ENCODE measurements at regions not wholly inside any gene's neighbourhood (a gene's known extent, or its start where the extent isn't known, plus 50 kb on each side); places are given as distances from the start of the nearest gene placed in this dataset.

GRCh38 chr13:103698000-103698399 lies 631.8 kb upstream of the SLC10A2 start:
- TF ChIP-seq ZNF221 (tag by site-specific recombination; IDR thresholded peaks at IDR 0.05; ENCODE audit: borderline replicate concordance), result no peak
- TF ChIP-seq MZF1 (tag by site-specific recombination; IDR thresholded peaks at IDR 0.05; ENCODE audit: borderline replicate concordance), result no peak
- TF ChIP-seq ZNF280D (tag by site-specific recombination; IDR thresholded peaks at IDR 0.05), result no peak
- no peak for TF ChIP-seq ZNF561 (tag by site-specific recombination; IDR thresholded peaks at IDR 0.05; ENCODE audit: borderline replicate concordance)
- no peak for TF ChIP-seq ZNF544 (tag by site-specific recombination; IDR thresholded peaks at IDR 0.05)
- no peak for TF ChIP-seq ZNF830 (tag by site-specific recombination; IDR thresholded peaks at IDR 0.05; ENCODE audit: low read depth)
- TF ChIP-seq ZNF37A (tag by site-specific recombination; IDR thresholded peaks at IDR 0.05), result no peak
- TF ChIP-seq SP7 (tag by site-specific recombination; IDR thresholded peaks at IDR 0.05), result no peak
- Histone ChIP-seq H3K9me3 (ENCODE audit: control insufficient read depth, insufficient read depth, low read depth, low read length) (no peaks in the 10 kb centered on the region), H3K4me3 (ENCODE audit: low read depth, low read length) (no peak overlapping the region), H3K27ac (ENCODE audit: extremely low read depth, low read depth, low read length) (no peak overlapping the region), H3K4me1 (ENCODE audit: control insufficient read depth, insufficient read depth, low read length) (no peaks in the 10 kb centered on the region), H3K36me3 (ENCODE audit: control insufficient read depth in 2 of 2, insufficient read depth in 1 of 2, low read length in 2 of 2) (no peaks in the 10 kb centered on the region)
- ChIA-PET CTCF (no interaction called here), POLR2A (no interaction called here)

GRCh38 chr13:103695320-103695719 lies 629.1 kb upstream of the SLC10A2 start:
- no peaks in the 10 kb centered on the region for H3K36me3 ChIP-seq (ENCODE audit: control insufficient read depth in 2 of 2, insufficient read depth in 1 of 2, low read length in 2 of 2)
- H3K27ac ChIP-seq (ENCODE audit: extremely low read depth, low read depth, low read length), result no peak overlapping the region
- CTCF ChIA-PET, result no interaction called here
- no peaks in the 10 kb centered on the region for H3K9me3 ChIP-seq (ENCODE audit: control insufficient read depth, insufficient read depth, low read depth, low read length)
- H3K4me3 ChIP-seq (ENCODE audit: low read depth, low read length), result no peak overlapping the region
- POLR2A ChIA-PET, result no interaction called here
- no peaks in the 10 kb centered on the region for H3K4me1 ChIP-seq (ENCODE audit: control insufficient read depth, insufficient read depth, low read length)
- TF ChIP-seq ZNF16 (tag by site-specific recombination; IDR thresholded peaks at IDR 0.05; ENCODE audit: low read depth) (no peak), MEIS1 (CRISPR knock-in tag; IDR thresholded peaks at IDR 0.05; ENCODE audit: borderline replicate concordance) (no peak), ZNF791 (tag by site-specific recombination; IDR thresholded peaks at IDR 0.05) (no peak), BCL6B (tag by site-specific recombination; IDR thresholded peaks at IDR 0.05) (no peak), ZNF146 (tag by site-specific recombination; IDR thresholded peaks at IDR 0.05) (no peak), MZF1 (tag by site-specific recombination; IDR thresholded peaks at IDR 0.05; ENCODE audit: borderline replicate concordance) (no peak), ZFP37 (tag by site-specific recombination; IDR thresholded peaks at IDR 0.05) (no peak), ZSCAN18 (tag by site-specific recombination; IDR thresholded peaks at IDR 0.05) (no peak), BCL11A (tag by site-specific recombination; IDR thresholded peaks at IDR 0.05; ENCODE audit: low read depth) (no peak)

- Histone ChIP-seq H3K4me3 (ENCODE audit: low read depth, low read length) (no peak overlapping the region), H3K4me1 (ENCODE audit: control insufficient read depth, insufficient read depth, low read length) (no peaks in the 10 kb centered on the region), H3K9me3 (ENCODE audit: control insufficient read depth, insufficient read depth, low read depth, low read length) (no peaks in the 10 kb centered on the region), H3K36me3 (ENCODE audit: control insufficient read depth in 2 of 2, insufficient read depth in 1 of 2, low read length in 2 of 2) (no peaks in the 10 kb centered on the region), H3K27ac (ENCODE audit: extremely low read depth, low read depth, low read length) (no peak overlapping the region)
- ChIA-PET POLR2A (no interaction called here), CTCF (no interaction called here)
- TF ChIP-seq ZBTB1 (tag by site-specific recombination; IDR thresholded peaks at IDR 0.05) (no peak), KLF17 (tag by site-specific recombination; IDR thresholded peaks at IDR 0.05) (no peak), ZNF324 (tag by site-specific recombination; IDR thresholded peaks at IDR 0.05) (no peak), ZNF707 (tag by site-specific recombination; IDR thresholded peaks at IDR 0.05) (no peak), KLF7 (tag by site-specific recombination; IDR thresholded peaks at IDR 0.05; ENCODE audit: borderline replicate concordance) (no peak), FEZF1 (tag by site-specific recombination; IDR thresholded peaks at IDR 0.05) (no peak), ZBTB48 (tag by site-specific recombination; IDR thresholded peaks at IDR 0.05) (no peak), ZSCAN23 (tag by site-specific recombination; IDR thresholded peaks at IDR 0.05) (no peak), ZNF549 (tag by site-specific recombination; IDR thresholded peaks at IDR 0.05) (no peak), ZNF19 (tag by site-specific recombination; IDR thresholded peaks at IDR 0.05; ENCODE audit: low read depth) (no peak), RBAK (tag by site-specific recombination; IDR thresholded peaks at IDR 0.05) (no peak), ZNF132 (tag by site-specific recombination; IDR thresholded peaks at IDR 0.05; ENCODE audit: borderline replicate concordance) (no peak), ZNF514 (tag by site-specific recombination; IDR thresholded peaks at IDR 0.05) (no peak)
Observed at GRCh38 chr13:103694471-103694870, 628.3 kb upstream of the SLC10A2 start.
